Neural cell (in vitro differentiated cells): ENCODE measurements at regions not wholly inside any gene's neighbourhood (a gene's known extent, or its start where the extent isn't known, plus 50 kb on each side); places are given as distances from the start of the nearest gene placed in this dataset.

Experiments used
- H2AFZ ChIP-seq: fragments of 200-600, 300-800 bp; sonication (generic), shearing (Covaris generic); 2 replicates; pipeline ENCODE4 v1.6.0; 2014; ENCODE audit warnings: low read depth, mild to moderate bottlenecking, antibody characterized with exemption, low read length, moderate library complexity
- H3F3A ChIP-seq: fragments of 200-600 bp; shearing (Covaris generic); 2 replicates; pipeline ENCODE4 v1.6.1; 2016; ENCODE audit warnings: mild to moderate bottlenecking, moderate library complexity, mixed read lengths, antibody characterized with exemption, low read length; ENCODE audit not compliant: insufficient read depth, poor library complexity, severe bottlenecking
- H3K27ac ChIP-seq: fragments of 200-600, 300-800 bp; sonication (generic), shearing (Covaris generic); 2 replicates; pipeline ENCODE4 v1.5.1; 2014; ENCODE audit warnings: mild to moderate bottlenecking, low read length, moderate library complexity
- H3K27me3 ChIP-seq: fragments of 300-800, 200-600 bp; sonication (generic), shearing (Covaris generic); 2 replicates; pipeline ENCODE4 v1.6.0; 2014; ENCODE audit warnings: mild to moderate bottlenecking, low read depth, low read length, moderate library complexity; ENCODE audit not compliant: insufficient read depth
- H3K36me3 ChIP-seq: fragments of 300-800, 200-600 bp; sonication (generic), shearing (Covaris generic); 2 replicates; pipeline ENCODE4 v1.5.1; 2014; ENCODE audit warnings: mild to moderate bottlenecking, antibody characterized with exemption, low read length, moderate library complexity; ENCODE audit not compliant: insufficient read depth
- H3K4me2 ChIP-seq: fragments of 300-800, 200-600 bp; sonication (generic), shearing (Covaris generic); 2 replicates; pipeline ENCODE4 v1.6.0; 2014; ENCODE audit warnings: mild to moderate bottlenecking, low read length
- H3K4me3 ChIP-seq: fragments of 300-800, 200-600 bp; sonication (generic), shearing (Covaris generic); 2 replicates; pipeline ENCODE4 v1.5.1; 2014; ENCODE audit warnings: mild to moderate bottlenecking, low read length, moderate library complexity
- H3K79me2 ChIP-seq: fragments of 200-600 bp; shearing (Covaris generic); replicated peaks from 2 replicates; pipeline ENCODE4 v1.6.0; 2014; ENCODE audit warnings: mild to moderate bottlenecking, low read length, moderate library complexity; ENCODE audit not compliant: insufficient read depth
- H3K9ac ChIP-seq: fragments of 300-800, 200-600 bp; sonication (generic), shearing (Covaris generic); 2 replicates; pipeline ENCODE4 v1.6.1; 2016; ENCODE audit warnings: mild to moderate bottlenecking, low read length, mixed read lengths
- H3K9me2 ChIP-seq: fragments of 200-600 bp; shearing (Covaris generic); 2 replicates; pipeline ENCODE4 v1.6.1; 2016; ENCODE audit warnings: mild to moderate bottlenecking, low read length, mixed read lengths; ENCODE audit not compliant: insufficient read depth
- H3K9me3 ChIP-seq: fragments of 200-600, 300-800 bp; sonication (generic), shearing (Covaris generic); 2 replicates; pipeline ENCODE4 v1.6.1; 2016; ENCODE audit warnings: mild to moderate bottlenecking, mixed run types, low read length, moderate library complexity, mixed read lengths
- H4K20me1 ChIP-seq: fragments of 200-600 bp; shearing (Covaris generic); 2 replicates; pipeline ENCODE4 v1.6.1; 2016; ENCODE audit warnings: mild to moderate bottlenecking, mixed run types; ENCODE audit not compliant: insufficient read depth
- EP300 ChIP-seq: fragments of 450-650 bp; conservative IDR thresholded peaks from 2 replicates; pipeline ENCODE4 v1.6.1; 2014; ENCODE audit warnings: antibody characterized with exemption, mild to moderate bottlenecking, moderate library complexity; ENCODE audit not compliant: poor library complexity, severe bottlenecking
- EZH2 ChIP-seq: fragments of 200-600, 300-800 bp; shearing (Covaris generic), sonication (generic); IDR thresholded peaks from 2 replicates; pipeline ENCODE4 v1.6.1; 2014; ENCODE audit warnings: antibody characterized with exemption, low read length, borderline replicate concordance, mild to moderate bottlenecking; ENCODE audit not compliant: insufficient read depth, poor library complexity, severe bottlenecking
- MXI1 ChIP-seq: fragments of 450-650 bp; conservative IDR thresholded peaks from 2 replicates; pipeline ENCODE4 v1.6.1; 2014; ENCODE audit warnings: antibody characterized with exemption, mild to moderate bottlenecking; ENCODE audit not compliant: poor library complexity, severe bottlenecking
- POLR2AphosphoS5 ChIP-seq: IDR thresholded peaks from 2 replicates; pipeline ENCODE4 v1.6.1; 2012
- RAD21 ChIP-seq: fragments of 450-650 bp; conservative IDR thresholded peaks from 2 replicates; pipeline ENCODE4 v1.6.1; 2014; ENCODE audit warnings: antibody characterized with exemption, mild to moderate bottlenecking, moderate library complexity
- SMC3 ChIP-seq: fragments of 450-650 bp; conservative IDR thresholded peaks from 2 replicates; pipeline ENCODE4 v1.6.1; 2014; ENCODE audit warnings: antibody characterized with exemption, mild to moderate bottlenecking, moderate library complexity; ENCODE audit not compliant: poor library complexity
- TAF1 ChIP-seq: IDR thresholded peaks from 2 replicates; pipeline ENCODE4 v1.6.1; 2012; ENCODE audit warnings: low read depth
- TF ChIP-seq, protein P1 (sequence below): IDR thresholded peaks from 2 replicates; pipeline ENCODE4 v1.6.1; 2012; ENCODE audit warnings: borderline replicate concordance
- TF ChIP-seq, protein P2 (sequence below): fragments of 450-650 bp; IDR thresholded peaks from 2 replicates; pipeline ENCODE4 v1.5.1; 2014; ENCODE audit warnings: antibody characterized with exemption, mild to moderate bottlenecking, moderate library complexity; ENCODE audit not compliant: poor library complexity, severe bottlenecking

DNA sequence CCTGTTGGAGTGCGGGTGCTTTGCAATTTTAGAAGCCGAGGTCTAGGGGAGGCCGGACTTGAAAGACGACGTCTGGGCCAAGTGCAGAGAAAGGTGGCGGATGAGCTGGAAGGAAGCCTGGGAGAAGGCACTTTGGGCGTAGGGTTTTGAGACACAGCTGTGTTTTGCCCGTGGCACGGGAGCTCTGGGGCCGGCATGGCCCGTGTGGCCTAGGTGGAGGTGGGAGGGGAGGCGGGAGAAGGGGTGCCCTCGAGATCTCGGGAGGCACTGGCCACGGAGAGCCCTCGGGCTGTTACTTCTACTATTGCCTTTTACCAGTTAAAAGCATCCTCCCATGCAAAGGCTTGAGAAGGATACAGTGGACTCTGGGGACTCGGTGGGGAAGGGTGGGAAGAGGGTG lies 161.9 kb downstream of the FOXL1 start:
- Histone ChIP-seq H3K4me2 (no peak overlapping the region), H2AFZ (no peak overlapping the region), H3K27me3 (no peaks in the 10 kb centered on the region), H3K9me3 (no peaks in the 10 kb centered on the region), H3K27ac (no peak overlapping the region), H3K36me3 (no peaks in the 10 kb centered on the region), H3F3A (no peaks in the 10 kb centered on the region), H3K79me2 (no peaks in the 10 kb centered on the region), H3K9me2 (no peaks in the 10 kb centered on the region), H4K20me1 (no peaks in the 10 kb centered on the region), H3K4me3 (no peak overlapping the region), H3K9ac (no peak overlapping the region)
- TF ChIP-seq POLR2AphosphoS5 = no peak
- no peak for TF ChIP-seq SMC3
- TF ChIP-seq EP300 = no peak
- TF ChIP-seq, protein P1, sequence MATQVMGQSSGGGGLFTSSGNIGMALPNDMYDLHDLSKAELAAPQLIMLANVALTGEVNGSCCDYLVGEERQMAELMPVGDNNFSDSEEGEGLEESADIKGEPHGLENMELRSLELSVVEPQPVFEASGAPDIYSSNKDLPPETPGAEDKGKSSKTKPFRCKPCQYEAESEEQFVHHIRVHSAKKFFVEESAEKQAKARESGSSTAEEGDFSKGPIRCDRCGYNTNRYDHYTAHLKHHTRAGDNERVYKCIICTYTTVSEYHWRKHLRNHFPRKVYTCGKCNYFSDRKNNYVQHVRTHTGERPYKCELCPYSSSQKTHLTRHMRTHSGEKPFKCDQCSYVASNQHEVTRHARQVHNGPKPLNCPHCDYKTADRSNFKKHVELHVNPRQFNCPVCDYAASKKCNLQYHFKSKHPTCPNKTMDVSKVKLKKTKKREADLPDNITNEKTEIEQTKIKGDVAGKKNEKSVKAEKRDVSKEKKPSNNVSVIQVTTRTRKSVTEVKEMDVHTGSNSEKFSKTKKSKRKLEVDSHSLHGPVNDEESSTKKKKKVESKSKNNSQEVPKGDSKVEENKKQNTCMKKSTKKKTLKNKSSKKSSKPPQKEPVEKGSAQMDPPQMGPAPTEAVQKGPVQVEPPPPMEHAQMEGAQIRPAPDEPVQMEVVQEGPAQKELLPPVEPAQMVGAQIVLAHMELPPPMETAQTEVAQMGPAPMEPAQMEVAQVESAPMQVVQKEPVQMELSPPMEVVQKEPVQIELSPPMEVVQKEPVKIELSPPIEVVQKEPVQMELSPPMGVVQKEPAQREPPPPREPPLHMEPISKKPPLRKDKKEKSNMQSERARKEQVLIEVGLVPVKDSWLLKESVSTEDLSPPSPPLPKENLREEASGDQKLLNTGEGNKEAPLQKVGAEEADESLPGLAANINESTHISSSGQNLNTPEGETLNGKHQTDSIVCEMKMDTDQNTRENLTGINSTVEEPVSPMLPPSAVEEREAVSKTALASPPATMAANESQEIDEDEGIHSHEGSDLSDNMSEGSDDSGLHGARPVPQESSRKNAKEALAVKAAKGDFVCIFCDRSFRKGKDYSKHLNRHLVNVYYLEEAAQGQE = no peak
- TF ChIP-seq TAF1 = no peak
- TF ChIP-seq RAD21 = no peak
- TF ChIP-seq, protein P2, sequence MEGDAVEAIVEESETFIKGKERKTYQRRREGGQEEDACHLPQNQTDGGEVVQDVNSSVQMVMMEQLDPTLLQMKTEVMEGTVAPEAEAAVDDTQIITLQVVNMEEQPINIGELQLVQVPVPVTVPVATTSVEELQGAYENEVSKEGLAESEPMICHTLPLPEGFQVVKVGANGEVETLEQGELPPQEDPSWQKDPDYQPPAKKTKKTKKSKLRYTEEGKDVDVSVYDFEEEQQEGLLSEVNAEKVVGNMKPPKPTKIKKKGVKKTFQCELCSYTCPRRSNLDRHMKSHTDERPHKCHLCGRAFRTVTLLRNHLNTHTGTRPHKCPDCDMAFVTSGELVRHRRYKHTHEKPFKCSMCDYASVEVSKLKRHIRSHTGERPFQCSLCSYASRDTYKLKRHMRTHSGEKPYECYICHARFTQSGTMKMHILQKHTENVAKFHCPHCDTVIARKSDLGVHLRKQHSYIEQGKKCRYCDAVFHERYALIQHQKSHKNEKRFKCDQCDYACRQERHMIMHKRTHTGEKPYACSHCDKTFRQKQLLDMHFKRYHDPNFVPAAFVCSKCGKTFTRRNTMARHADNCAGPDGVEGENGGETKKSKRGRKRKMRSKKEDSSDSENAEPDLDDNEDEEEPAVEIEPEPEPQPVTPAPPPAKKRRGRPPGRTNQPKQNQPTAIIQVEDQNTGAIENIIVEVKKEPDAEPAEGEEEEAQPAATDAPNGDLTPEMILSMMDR = no peak
- no peak for TF ChIP-seq MXI1
- no peak for TF ChIP-seq EZH2

- H4K20me1 ChIP-seq = no peaks in the 10 kb centered on the region
- TF ChIP-seq EZH2 (no peak), POLR2AphosphoS5 (no peak), SMC3 (no peak), TAF1 (no peak), EP300 (no peak), RAD21 (no peak), MXI1 (no peak)
- TF ChIP-seq, protein P2 = no peak
- TF ChIP-seq, protein P1 = no peak
- H3K27ac ChIP-seq = no peak overlapping the region
Observed at GRCh38 chr16:86740906-86741799, 162.8 kb downstream of the FOXL1 start.

More at GRCh38 chr16:86740906-86741799, 162.8 kb downstream of the FOXL1 start:
- H3K9me2 ChIP-seq = no peaks in the 10 kb centered on the region
- no peaks in the 10 kb centered on the region for H3K79me2 ChIP-seq
- no peak overlapping the region for H3K4me3 ChIP-seq
- no peak overlapping the region for H3K4me2 ChIP-seq
- H3K36me3 ChIP-seq = no peaks in the 10 kb centered on the region
- no peaks in the 10 kb centered on the region for H3F3A ChIP-seq
- no peak overlapping the region for H3K9ac ChIP-seq
- H3K9me3 ChIP-seq = no peaks in the 10 kb centered on the region
- no peaks in the 10 kb centered on the region for H3K27me3 ChIP-seq
- H2AFZ ChIP-seq = no peak overlapping the region
